B cell (primary cell): ENCODE measurements at regions not wholly inside any gene's neighbourhood (a gene's known extent, or its start where the extent isn't known, plus 50 kb on each side); places are given as distances from the start of the nearest gene placed in this dataset.

Source experiments
- ATAC-seq: fragments of 200-7000 bp; cut with Tn5 transposase; one replicate; pipeline ENCODE4 v1.10.0; 2021; ENCODE audit warnings: low read depth, mild to moderate bottlenecking, moderate number of reproducible peaks, moderate library complexity
- CTCF ChIA-PET: fragments of 350-600 bp; sonication (Branson Sonifier 250); formaldehyde crosslinking; loops from one replicate; lab custom pipeline; 2021; ENCODE audit warnings: antibody characterized with exemption, inconsistent platforms; lab: Charles Lee
- POLR2A ChIA-PET: fragments of 350-600 bp; sonication (Branson Sonifier 250); formaldehyde crosslinking; loops from one replicate; lab custom pipeline; 2021; ENCODE audit warnings: antibody characterized with exemption; lab: Charles Lee
- DNase-seq: peaks from one replicate; pipeline ENCODE4 v3.0.0; 2013
- H2AFZ ChIP-seq: 2 replicates; pipeline ENCODE4 v1.6.1; 2012; ENCODE audit warnings: mild to moderate bottlenecking, low read depth, low read length; ENCODE audit not compliant: insufficient read depth, poor library complexity, severe bottlenecking
- H3K27ac ChIP-seq, 2 donors: 1 replicate in 1 of 2; 2 replicates in 1 of 2; pipeline ENCODE4 v1.5.1; 2012 to 2013; ENCODE audit warnings: low read length in 2 of 2, mild to moderate bottlenecking in 2 of 2, moderate library complexity in 1 of 2
- H3K27me3 ChIP-seq, 4 experiments: fragments of 200-600 bp in 1 of 4; sonication (generic) in 1 of 4; replicated peaks in 1 of 4; 1 replicate in 2 of 4; 2 replicates in 2 of 4; pipeline versions ENCODE4 v1.6.1 to v1.7.0; 2013 to 2016; ENCODE audit warnings: low read length in 3 of 4, mild to moderate bottlenecking in 2 of 4, mixed read lengths in 1 of 4, moderate library complexity in 1 of 4; ENCODE audit not compliant: insufficient read depth in 4 of 4, control insufficient read depth in 3 of 4; ENCODE audit errors: control extremely low read depth in 1 of 4
- H3K36me3 ChIP-seq, 2 experiments: replicated peaks in 1 of 2; 1 replicate in 1 of 2; 2 replicates in 1 of 2; pipeline versions ENCODE4 v1.6.1 to v1.7.1; 2013; ENCODE audit warnings: low read length in 1 of 2; ENCODE audit not compliant: insufficient read depth in 2 of 2, control insufficient read depth in 1 of 2; ENCODE audit errors: control extremely low read depth in 1 of 2, extremely low read depth in 1 of 2
- H3K4me1 ChIP-seq, 2 donors: fragments of 200-600 bp in 1 of 2; sonication (generic) in 1 of 2; 1 replicate in 1 of 2; 2 replicates in 1 of 2; pipeline versions ENCODE4 v1.5.1 to v1.6.1; 2013 to 2017; ENCODE audit warnings: low read length in 2 of 2; ENCODE audit not compliant: control insufficient read depth in 2 of 2, insufficient read depth in 2 of 2
- H3K4me2 ChIP-seq: replicated peaks from 2 replicates; pipeline ENCODE3; 2012; ENCODE audit warnings: mild to moderate bottlenecking, low read depth, low read length; ENCODE audit not compliant: poor library complexity, severe bottlenecking
- H3K4me3 ChIP-seq, 5 experiments: fragments of 200-600 bp in 1 of 5; sonication (generic) in 1 of 5; 1 replicate in 3 of 5; 2 replicates in 2 of 5; pipeline versions ENCODE4 v1.5.1 to v1.7.0; 2011 to 2016; ENCODE audit warnings: low read length in 4 of 5, mild to moderate bottlenecking in 4 of 5, low read depth in 2 of 5, control low read depth in 1 of 5, moderate library complexity in 1 of 5; ENCODE audit not compliant: insufficient read depth in 1 of 5; ENCODE audit errors: control extremely low read depth in 1 of 5, extremely low read depth in 1 of 5
- H3K79me2 ChIP-seq: fragments of 200-600 bp; sonication (generic); one replicate; pipeline ENCODE4 v1.6.0; 2016; ENCODE audit warnings: low read length; ENCODE audit not compliant: control insufficient read depth, insufficient read depth
- H3K9ac ChIP-seq: fragments of 200-600 bp; sonication (generic); 2 replicates; pipeline ENCODE4 v1.6.1; 2017; ENCODE audit warnings: mild to moderate bottlenecking, low read length, moderate library complexity
- H3K9me3 ChIP-seq, 3 donors: one replicate each; pipeline versions ENCODE4 v1.6.1 to v1.7.1; 2013; ENCODE audit warnings: low read length in 2 of 3; ENCODE audit not compliant: control insufficient read depth in 2 of 3, insufficient read depth in 1 of 3; ENCODE audit errors: control extremely low read depth in 1 of 3
- H4K20me1 ChIP-seq: 2 replicates; pipeline ENCODE4 v1.6.0; 2012; ENCODE audit warnings: mild to moderate bottlenecking, low read length; ENCODE audit not compliant: insufficient read depth, control insufficient read depth, poor library complexity, severe bottlenecking
- H3K27ac Mint-ChIP-seq: one replicate; pipeline ENCODE4 v1.8.0; 2021; ENCODE audit warnings: mixed read lengths
- H3K27me3 Mint-ChIP-seq: one replicate; pipeline ENCODE4 v1.8.0; 2021; ENCODE audit warnings: mixed read lengths
- H3K4me1 Mint-ChIP-seq: one replicate; pipeline ENCODE4 v1.8.0; 2021; ENCODE audit warnings: mixed read lengths
- H3K4me3 Mint-ChIP-seq: one replicate; pipeline ENCODE4 v1.8.0; 2021; ENCODE audit warnings: mixed read lengths
- H3K9me3 Mint-ChIP-seq: one replicate; pipeline ENCODE4 v1.8.0; 2022; ENCODE audit warnings: mixed read lengths; ENCODE audit not compliant: insufficient read depth
- CTCF ChIP-seq: fragments of 200-600 bp; IDR thresholded peaks from one replicate; pipeline ENCODE4 v1.8.0; 2022; ENCODE audit warnings: antibody characterized with exemption, mild to moderate bottlenecking
- EZH2 ChIP-seq: IDR thresholded peaks from 2 replicates; pipeline ENCODE4 v1.6.1; 2012; ENCODE audit warnings: borderline replicate concordance, low read depth, mild to moderate bottlenecking, moderate library complexity, low read length; ENCODE audit not compliant: insufficient read depth, poor library complexity, severe bottlenecking
- WGBS: methylation state at CpG from one replicate; pipeline ENCODE4 v1.1.5; 2013; ENCODE audit warnings: missing lambda C conversion rate; ENCODE audit not compliant: insufficient coverage; 5-methylcytosine and 5-hydroxymethylcytosine counted together
- intact Hi-C: fragments of 100-400 bp; cut with micrococcal nuclease; formaldehyde crosslinking; loops from one replicate; pipeline ENCODE4 v1.10.0; 2022

- intact Hi-C loops: no loop called here
- POLR2A ChIA-PET: no interaction called here
- Mint-ChIP-seq H3K4me3 (no peak overlapping the region), H3K4me1 (no peaks in the 10 kb centered on the region), H3K27ac (no peak overlapping the region), H3K9me3 (peaks cover 5% of the 10 kb centered on the region), H3K27me3 (peaks cover 7% of the 10 kb centered on the region)
- Histone ChIP-seq H3K4me1 (no peaks in the 10 kb centered on the region), H3K36me3 (no peaks in the 10 kb centered on the region), H3K27me3 (no peaks in the 10 kb centered on the region), H3K9me3 (peaks cover 0 to 6% (median 0%) of the 10 kb centered on the region in 3 donors), H2AFZ (no peak overlapping the region), H3K79me2 (no peaks in the 10 kb centered on the region), H3K4me2 (no peak overlapping the region), H3K4me3 (no peak overlapping the region), H3K9ac (no peak overlapping the region), H3K27ac (no peak overlapping the region), H4K20me1 (no peaks in the 10 kb centered on the region)
- ATAC-seq (no peak), DNase-seq (no peak)
- no CpG with 5 or more reads among the region's 1 CpG for WGBS
- TF ChIP-seq CTCF: no peak
- no peak for TF ChIP-seq EZH2
- CTCF ChIA-PET: no interaction called here
Measured at GRCh38 chr5:174246743-174247142, 201.2 kb downstream of the NSG2 start.

- Histone ChIP-seq H3K4me2 (no peak overlapping the region), H3K4me1 (no peaks in the 10 kb centered on the region), H3K27ac (no peak overlapping the region), H3K4me3 (no peak overlapping the region), H2AFZ (no peak overlapping the region), H4K20me1 (no peaks in the 10 kb centered on the region), H3K9me3 (peaks cover 0 to 6% (median 0%) of the 10 kb centered on the region in 3 donors), H3K79me2 (no peaks in the 10 kb centered on the region), H3K9ac (no peak overlapping the region), H3K27me3 (no peaks in the 10 kb centered on the region), H3K36me3 (no peaks in the 10 kb centered on the region)
- ChIA-PET CTCF (no interaction called here), POLR2A (no interaction called here)
- H3K4me3 Mint-ChIP-seq: no peak overlapping the region
- H3K4me1 Mint-ChIP-seq: no peaks in the 10 kb centered on the region
- intact Hi-C loops: no loop called here
- TF ChIP-seq EZH2: no peak
- no peak for TF ChIP-seq CTCF
- peaks cover 5% of the 10 kb centered on the region for H3K9me3 Mint-ChIP-seq
- 78% methylated on average over 9 of the region's 9 CpGs for WGBS
- DNase-seq (no peak), ATAC-seq (no peak)
- H3K27ac Mint-ChIP-seq: no peak overlapping the region
- H3K27me3 Mint-ChIP-seq: peaks cover 7% of the 10 kb centered on the region
Measured at GRCh38 chr5:174247301-174247700, 201.8 kb downstream of the NSG2 start.
